ENCODE measurements at regions not wholly inside any gene's neighbourhood (a gene's known extent, or its start where the extent isn't known, plus 50 kb on each side); places are given as distances from the start of the nearest gene placed in this dataset.
A peak's percentile ranks its signal among the peaks of the same experiment; 100 is the strongest.

GRCh38 chr16:62254847-62255246, 218.6 kb upstream of the CDH8 start:
- DNase-seq (ENCODE audit: low read depth, low spot score) = peak; percentile 74
- no peak overlapping the region for H3K4me2 ChIP-seq (ENCODE audit: control insufficient read depth, extremely low read depth, insufficient read depth, low read depth, low read length)
- dilution Hi-C loops (cut with MboI; ENCODE audit: extremely low pct_ligation_motif_present, low sequenced_read_pairs) = no loop called here

GRCh38 chr16:62254372-62254771, 218.1 kb upstream of the CDH8 start:
- H3K27ac ChIP-seq (ENCODE audit: control insufficient read depth, insufficient read depth, low read length) = peak overlapping the region; percentile 50
- no peaks in the 10 kb centered on the region for H3K9me1 ChIP-seq (ENCODE audit: control insufficient read depth, extremely low read depth, insufficient read depth, low read length)
- H3K4me1 ChIP-seq (ENCODE audit: control insufficient read depth, extremely low read depth, insufficient read depth, low read length) = peaks cover 26% of the 10 kb centered on the region
- TF ChIP-seq CTCF (optimal IDR thresholded peaks at IDR 0.05 in 1 of 3, IDR thresholded peaks at IDR 0.05 in 1 of 3, conservative IDR thresholded peaks at IDR 0.05 in 1 of 3; ENCODE audit: extremely low read depth in 1 of 3, insufficient read depth in 2 of 3, low read length in 3 of 3) (no peak), EZH2 (IDR thresholded peaks at IDR 0.05; ENCODE audit: low read length) (no peak)
- no peak for FAIRE-seq
- H3K27me3 ChIP-seq (ENCODE audit: control insufficient read depth, extremely low read depth, insufficient read depth, low read length) = no peaks in the 10 kb centered on the region
- DNase-seq (ENCODE audit: low read depth, low spot score) = no peak
- H3K36me3 ChIP-seq (ENCODE audit: control insufficient read depth in 2 of 2, extremely low read depth in 1 of 2, insufficient read depth in 2 of 2, low read length in 2 of 2) = no peaks in the 10 kb centered on the region
- peak overlapping the region in 1 of 3 experiments; percentile 21 for H3K4me3 ChIP-seq (ENCODE audit: control insufficient read depth in 2 of 3, extremely low read depth in 1 of 3, insufficient read depth in 2 of 3, low read depth in 1 of 3, low read length in 3 of 3)
- H2AFZ ChIP-seq (ENCODE audit: control insufficient read depth, low read length) = no peak overlapping the region
- H3K4me2 ChIP-seq (ENCODE audit: control insufficient read depth, extremely low read depth, insufficient read depth, low read depth, low read length) = peak overlapping the region; percentile 39
- dilution Hi-C loops (cut with MboI; ENCODE audit: extremely low pct_ligation_motif_present, low sequenced_read_pairs) = no loop called here
- H4K20me1 ChIP-seq (ENCODE audit: control insufficient read depth, extremely low read depth, insufficient read depth, low read length) = no peaks in the 10 kb centered on the region
- H3K79me2 ChIP-seq (ENCODE audit: control insufficient read depth, insufficient read depth, low read length) = no peaks in the 10 kb centered on the region
- no peaks in the 10 kb centered on the region for H3K9me3 ChIP-seq (ENCODE audit: control insufficient read depth, low read depth, low read length)
- H3K9ac ChIP-seq (ENCODE audit: control insufficient read depth, extremely low read depth, insufficient read depth, low read length) = no peak overlapping the region

More at GRCh38 chr16:62254847-62255246, 218.6 kb upstream of the CDH8 start:
- H3K36me3 ChIP-seq (ENCODE audit: control insufficient read depth in 2 of 2, extremely low read depth in 1 of 2, insufficient read depth in 2 of 2, low read length in 2 of 2) = no peaks in the 10 kb centered on the region
- H3K27ac ChIP-seq (ENCODE audit: control insufficient read depth, insufficient read depth, low read length) = peak overlapping the region; percentile 50
- H3K9me1 ChIP-seq (ENCODE audit: control insufficient read depth, extremely low read depth, insufficient read depth, low read length) = no peaks in the 10 kb centered on the region
- peaks cover 26% of the 10 kb centered on the region for H3K4me1 ChIP-seq (ENCODE audit: control insufficient read depth, extremely low read depth, insufficient read depth, low read length)
- no peaks in the 10 kb centered on the region for H3K27me3 ChIP-seq (ENCODE audit: control insufficient read depth, extremely low read depth, insufficient read depth, low read length)
- no peak overlapping the region for H3K4me3 ChIP-seq (ENCODE audit: control insufficient read depth in 2 of 3, extremely low read depth in 1 of 3, insufficient read depth in 2 of 3, low read depth in 1 of 3, low read length in 3 of 3)
- H3K9me3 ChIP-seq (ENCODE audit: control insufficient read depth, low read depth, low read length) = no peaks in the 10 kb centered on the region
- peak; percentile 75 for FAIRE-seq
- no peak overlapping the region for H2AFZ ChIP-seq (ENCODE audit: control insufficient read depth, low read length)
- no peak overlapping the region for H3K9ac ChIP-seq (ENCODE audit: control insufficient read depth, extremely low read depth, insufficient read depth, low read length)
- TF ChIP-seq EZH2 (IDR thresholded peaks at IDR 0.05; ENCODE audit: low read length) = no peak
- TF ChIP-seq CTCF (optimal IDR thresholded peaks at IDR 0.05 in 1 of 3, IDR thresholded peaks at IDR 0.05 in 1 of 3, conservative IDR thresholded peaks at IDR 0.05 in 1 of 3; ENCODE audit: extremely low read depth in 1 of 3, insufficient read depth in 2 of 3, low read length in 3 of 3) = no peak
- no peaks in the 10 kb centered on the region for H3K79me2 ChIP-seq (ENCODE audit: control insufficient read depth, insufficient read depth, low read length)
- no peaks in the 10 kb centered on the region for H4K20me1 ChIP-seq (ENCODE audit: control insufficient read depth, extremely low read depth, insufficient read depth, low read length)

All from keratinocyte (primary cell).